ENCODE measurements at regions not wholly inside any gene's neighbourhood (a gene's known extent, or its start where the extent isn't known, plus 50 kb on each side); places are given as distances from the start of the nearest gene placed in this dataset.

GRCh38 chr20:12715371-12715770, 293.4 kb upstream of the SPTLC3 start:
- DNase-seq (no peak), ATAC-seq (ENCODE audit: low read depth in 2 of 2) (no peak)
- H3K36me3 Mint-ChIP-seq, result no peaks in the 10 kb centered on the region
- H3K4me3 ChIP-seq (ENCODE audit: low read depth, low read length), result no peak overlapping the region
- H3K36me3 ChIP-seq (ENCODE audit: control insufficient read depth, insufficient read depth, low read length), result no peaks in the 10 kb centered on the region
- H3K27me3 Mint-ChIP-seq, result no peaks in the 10 kb centered on the region
- H3K27ac Mint-ChIP-seq, result no peak overlapping the region
- no peaks in the 10 kb centered on the region for H3K9me3 ChIP-seq (ENCODE audit: control insufficient read depth in 2 of 2, low read length in 2 of 2)
- peaks cover 0 to 13% (median 6%) of the 10 kb centered on the region in 7 donors for H3K9me3 Mint-ChIP-seq
- H3K27me3 ChIP-seq (ENCODE audit: control insufficient read depth, insufficient read depth, low read length), result no peaks in the 10 kb centered on the region
- no peaks in the 10 kb centered on the region for H3K4me1 Mint-ChIP-seq
- H3K27ac ChIP-seq (ENCODE audit: insufficient read depth, low read length, poor library complexity, severe bottlenecking), result no peak overlapping the region
- no peak overlapping the region for H3K4me3 Mint-ChIP-seq
- H3K4me1 ChIP-seq (ENCODE audit: control insufficient read depth, insufficient read depth, low read length, poor library complexity, severe bottlenecking), result no peaks in the 10 kb centered on the region

- Histone ChIP-seq H3K4me3 (ENCODE audit: low read depth, low read length) (no peak overlapping the region), H3K4me1 (ENCODE audit: control insufficient read depth, insufficient read depth, low read length, poor library complexity, severe bottlenecking) (no peaks in the 10 kb centered on the region), H3K27ac (ENCODE audit: insufficient read depth, low read length, poor library complexity, severe bottlenecking) (no peak overlapping the region), H3K36me3 (ENCODE audit: control insufficient read depth, insufficient read depth, low read length) (no peaks in the 10 kb centered on the region), H3K27me3 (ENCODE audit: control insufficient read depth, insufficient read depth, low read length) (no peaks in the 10 kb centered on the region), H3K9me3 (ENCODE audit: control insufficient read depth in 2 of 2, low read length in 2 of 2) (no peaks in the 10 kb centered on the region)
- Mint-ChIP-seq H3K27me3 (no peaks in the 10 kb centered on the region), H3K27ac (no peak overlapping the region), H3K4me1 (no peaks in the 10 kb centered on the region), H3K9me3 (peaks cover 0 to 12% (median 5%) of the 10 kb centered on the region in 7 donors), H3K4me3 (no peak overlapping the region), H3K36me3 (no peaks in the 10 kb centered on the region)
- ATAC-seq (ENCODE audit: low read depth in 2 of 2) (no peak), DNase-seq (no peak)
These were observed 292.6 kb upstream of the SPTLC3 start for GRCh38 chr20:12715991-12716680.

DNA sequence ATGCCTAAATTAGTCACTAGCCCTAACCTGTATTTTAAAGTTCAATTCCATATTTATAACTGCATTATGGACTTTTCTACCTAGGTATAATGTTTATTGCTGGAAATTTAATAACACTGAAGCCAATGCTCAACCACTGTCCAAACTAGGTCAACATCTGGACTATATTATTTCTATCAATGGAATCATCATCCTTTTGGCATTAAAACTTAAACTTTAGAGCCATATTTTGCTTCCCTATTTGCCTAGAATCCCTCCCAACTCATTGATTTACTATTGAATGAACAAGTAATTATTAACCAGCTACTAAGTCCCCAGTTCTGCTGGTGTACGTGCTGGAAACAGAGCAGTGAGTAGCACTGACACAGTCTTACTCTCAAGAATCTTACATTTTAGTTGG, 291.7 kb upstream of the SPTLC3 start:
- H3K9me3 ChIP-seq (ENCODE audit: control insufficient read depth in 2 of 2, low read length in 2 of 2), result no peaks in the 10 kb centered on the region
- H3K27ac Mint-ChIP-seq, result no peak overlapping the region
- DNase-seq, result no peak
- H3K27me3 ChIP-seq (ENCODE audit: control insufficient read depth, insufficient read depth, low read length), result no peaks in the 10 kb centered on the region
- H3K9me3 Mint-ChIP-seq, result peaks cover 0 to 13% (median 5%) of the 10 kb centered on the region in 7 donors
- no peaks in the 10 kb centered on the region for H3K36me3 ChIP-seq (ENCODE audit: control insufficient read depth, insufficient read depth, low read length)
- ATAC-seq (ENCODE audit: low read depth in 2 of 2), result no peak
- H3K4me3 ChIP-seq (ENCODE audit: low read depth, low read length), result no peak overlapping the region
- no peak overlapping the region for H3K4me3 Mint-ChIP-seq
- no peak overlapping the region for H3K27ac ChIP-seq (ENCODE audit: insufficient read depth, low read length, poor library complexity, severe bottlenecking)
- H3K4me1 Mint-ChIP-seq, result no peaks in the 10 kb centered on the region
- H3K27me3 Mint-ChIP-seq, result no peaks in the 10 kb centered on the region
- H3K36me3 Mint-ChIP-seq, result no peaks in the 10 kb centered on the region
- no peaks in the 10 kb centered on the region for H3K4me1 ChIP-seq (ENCODE audit: control insufficient read depth, insufficient read depth, low read length, poor library complexity, severe bottlenecking)

GRCh38 chr20:12718619-12719018, 290.2 kb upstream of the SPTLC3 start:
- no peak overlapping the region for H3K27ac ChIP-seq (ENCODE audit: insufficient read depth, low read length, poor library complexity, severe bottlenecking)
- no peaks in the 10 kb centered on the region for H3K4me1 Mint-ChIP-seq
- H3K27me3 ChIP-seq (ENCODE audit: control insufficient read depth, insufficient read depth, low read length), result no peaks in the 10 kb centered on the region
- no peak for DNase-seq
- no peaks in the 10 kb centered on the region for H3K27me3 Mint-ChIP-seq
- ATAC-seq (ENCODE audit: low read depth in 2 of 2), result no peak
- no peak overlapping the region for H3K4me3 ChIP-seq (ENCODE audit: low read depth, low read length)
- H3K27ac Mint-ChIP-seq, result no peak overlapping the region
- no peaks in the 10 kb centered on the region for H3K9me3 ChIP-seq (ENCODE audit: control insufficient read depth in 2 of 2, low read length in 2 of 2)
- H3K9me3 Mint-ChIP-seq, result peaks cover 0 to 16% (median 5%) of the 10 kb centered on the region in 7 donors
- H3K36me3 ChIP-seq (ENCODE audit: control insufficient read depth, insufficient read depth, low read length), result no peaks in the 10 kb centered on the region
- H3K4me1 ChIP-seq (ENCODE audit: control insufficient read depth, insufficient read depth, low read length, poor library complexity, severe bottlenecking), result no peaks in the 10 kb centered on the region
- H3K4me3 Mint-ChIP-seq, result no peak overlapping the region
- H3K36me3 Mint-ChIP-seq, result no peaks in the 10 kb centered on the region

DNA sequence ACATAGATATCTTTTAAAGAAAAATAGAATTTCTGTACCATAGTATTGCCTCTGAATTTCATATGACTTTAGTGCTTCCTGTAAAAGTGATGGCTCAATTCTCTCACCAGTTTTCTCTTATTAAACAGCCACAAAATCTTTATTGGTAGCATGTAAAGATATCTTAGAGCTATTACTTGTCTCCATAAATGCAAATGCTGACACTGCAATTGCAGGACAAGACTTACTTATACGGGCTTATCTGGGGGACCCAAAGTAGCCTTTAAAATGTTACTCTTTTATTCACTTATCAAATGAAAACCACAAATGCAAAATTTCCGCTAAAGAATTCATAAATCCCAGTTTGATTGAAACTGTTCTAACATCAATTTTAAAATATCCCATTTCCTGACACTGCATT, 287.1 kb upstream of the SPTLC3 start:
- H3K4me3 Mint-ChIP-seq, result no peak overlapping the region
- no peak overlapping the region for H3K27ac Mint-ChIP-seq
- no peaks in the 10 kb centered on the region for H3K4me1 Mint-ChIP-seq
- Histone ChIP-seq H3K4me1 (ENCODE audit: control insufficient read depth, insufficient read depth, low read length, poor library complexity, severe bottlenecking) (no peaks in the 10 kb centered on the region), H3K4me3 (ENCODE audit: low read depth, low read length) (no peak overlapping the region), H3K27ac (ENCODE audit: insufficient read depth, low read length, poor library complexity, severe bottlenecking) (no peak overlapping the region), H3K36me3 (ENCODE audit: control insufficient read depth, insufficient read depth, low read length) (no peaks in the 10 kb centered on the region), H3K27me3 (ENCODE audit: control insufficient read depth, insufficient read depth, low read length) (no peaks in the 10 kb centered on the region), H3K9me3 (ENCODE audit: control insufficient read depth in 2 of 2, low read length in 2 of 2) (no peaks in the 10 kb centered on the region)
- H3K27me3 Mint-ChIP-seq, result no peaks in the 10 kb centered on the region
- no peak for DNase-seq
- peaks cover 0 to 18% (median 5%) of the 10 kb centered on the region in 7 donors for H3K9me3 Mint-ChIP-seq
- no peak for ATAC-seq (ENCODE audit: low read depth in 2 of 2)
- no peaks in the 10 kb centered on the region for H3K36me3 Mint-ChIP-seq

DNA sequence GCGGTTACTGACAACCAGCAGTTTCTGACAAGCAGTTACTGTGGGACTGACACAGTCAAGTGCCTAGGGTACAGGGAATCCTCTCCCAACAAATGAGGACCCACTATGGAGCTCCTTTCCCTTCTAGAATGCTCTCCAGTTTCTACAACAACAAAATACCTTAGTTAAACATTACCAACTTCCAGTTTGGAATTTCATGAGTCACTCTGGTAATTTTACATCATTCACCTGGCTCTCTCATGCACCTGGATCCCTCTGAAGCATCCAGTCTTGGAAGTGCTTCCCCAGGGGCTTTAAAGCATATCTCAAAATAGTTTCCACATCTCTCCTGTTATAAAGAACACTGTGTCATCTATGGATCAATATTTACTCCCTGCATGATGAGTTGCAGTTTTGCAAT, 286.7 kb upstream of the SPTLC3 start:
- Mint-ChIP-seq H3K27ac (no peak overlapping the region), H3K27me3 (no peaks in the 10 kb centered on the region), H3K4me3 (no peak overlapping the region), H3K4me1 (no peaks in the 10 kb centered on the region), H3K36me3 (no peaks in the 10 kb centered on the region), H3K9me3 (peaks cover 0 to 18% (median 5%) of the 10 kb centered on the region in 7 donors)
- ATAC-seq (ENCODE audit: low read depth in 2 of 2), result no peak
- H3K27me3 ChIP-seq (ENCODE audit: control insufficient read depth, insufficient read depth, low read length), result no peaks in the 10 kb centered on the region
- H3K4me3 ChIP-seq (ENCODE audit: low read depth, low read length), result no peak overlapping the region
- DNase-seq, result no peak
- no peaks in the 10 kb centered on the region for H3K4me1 ChIP-seq (ENCODE audit: control insufficient read depth, insufficient read depth, low read length, poor library complexity, severe bottlenecking)
- no peaks in the 10 kb centered on the region for H3K9me3 ChIP-seq (ENCODE audit: control insufficient read depth in 2 of 2, low read length in 2 of 2)
- H3K36me3 ChIP-seq (ENCODE audit: control insufficient read depth, insufficient read depth, low read length), result no peaks in the 10 kb centered on the region
- no peak overlapping the region for H3K27ac ChIP-seq (ENCODE audit: insufficient read depth, low read length, poor library complexity, severe bottlenecking)

DNA sequence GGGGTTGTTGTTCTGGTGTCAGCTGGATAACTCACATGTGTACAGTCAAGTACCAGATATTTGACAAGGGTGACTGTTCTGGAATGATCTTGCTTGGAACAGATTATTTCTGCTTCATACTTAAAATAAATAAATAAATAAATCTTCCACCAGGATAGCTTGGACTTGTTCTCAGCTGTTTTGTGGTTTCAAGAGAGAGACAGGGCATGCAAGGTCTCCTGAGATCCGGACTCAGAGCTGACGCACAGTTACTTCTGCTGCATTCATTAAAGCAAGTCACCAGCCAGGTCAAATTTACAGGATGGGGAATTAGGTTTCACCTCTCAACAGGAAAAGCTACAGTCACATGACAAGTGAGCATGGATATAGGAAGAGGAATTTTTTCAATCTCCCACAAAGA, 285.0 kb upstream of the SPTLC3 start:
- Histone ChIP-seq H3K4me3 (ENCODE audit: low read depth, low read length) (no peak overlapping the region), H3K4me1 (ENCODE audit: control insufficient read depth, insufficient read depth, low read length, poor library complexity, severe bottlenecking) (no peaks in the 10 kb centered on the region), H3K27ac (ENCODE audit: insufficient read depth, low read length, poor library complexity, severe bottlenecking) (no peak overlapping the region), H3K36me3 (ENCODE audit: control insufficient read depth, insufficient read depth, low read length) (no peaks in the 10 kb centered on the region), H3K9me3 (ENCODE audit: control insufficient read depth in 2 of 2, low read length in 2 of 2) (no peaks in the 10 kb centered on the region), H3K27me3 (ENCODE audit: control insufficient read depth, insufficient read depth, low read length) (no peaks in the 10 kb centered on the region)
- no peak overlapping the region for H3K27ac Mint-ChIP-seq
- no peak for ATAC-seq (ENCODE audit: low read depth in 2 of 2)
- H3K9me3 Mint-ChIP-seq, result peaks cover 0 to 11% (median 4%) of the 10 kb centered on the region in 7 donors
- no peaks in the 10 kb centered on the region for H3K36me3 Mint-ChIP-seq
- no peak for DNase-seq
- no peaks in the 10 kb centered on the region for H3K4me1 Mint-ChIP-seq
- no peaks in the 10 kb centered on the region for H3K27me3 Mint-ChIP-seq
- no peak overlapping the region for H3K4me3 Mint-ChIP-seq

GRCh38 chr20:12728782-12729181, 280.0 kb upstream of the SPTLC3 start:
- Histone ChIP-seq H3K27ac (ENCODE audit: insufficient read depth, low read length, poor library complexity, severe bottlenecking) (no peak overlapping the region), H3K4me1 (ENCODE audit: control insufficient read depth, insufficient read depth, low read length, poor library complexity, severe bottlenecking) (no peaks in the 10 kb centered on the region), H3K27me3 (ENCODE audit: control insufficient read depth, insufficient read depth, low read length) (no peaks in the 10 kb centered on the region), H3K36me3 (ENCODE audit: control insufficient read depth, insufficient read depth, low read length) (no peaks in the 10 kb centered on the region), H3K4me3 (ENCODE audit: low read depth, low read length) (no peak overlapping the region), H3K9me3 (ENCODE audit: control insufficient read depth in 2 of 2, low read length in 2 of 2) (no peaks in the 10 kb centered on the region)
- Mint-ChIP-seq H3K9me3 (peaks cover 0 to 11% (median 1%) of the 10 kb centered on the region in 7 donors), H3K27ac (no peak overlapping the region), H3K27me3 (no peaks in the 10 kb centered on the region), H3K36me3 (no peaks in the 10 kb centered on the region), H3K4me3 (no peak overlapping the region), H3K4me1 (no peaks in the 10 kb centered on the region)
- ATAC-seq (ENCODE audit: low read depth in 2 of 2) (no peak), DNase-seq (no peak)
